ENCODE measurements at regions not wholly inside any gene's neighbourhood (a gene's known extent, or its start where the extent isn't known, plus 50 kb on each side); places are given as distances from the start of the nearest gene placed in this dataset.

GRCh38 chr7:25399000-25399750 is 170.9 kb upstream of the NPVF start:
- H3K27me3 ChIP-seq (replicated peaks; ENCODE audit: control insufficient read depth, insufficient read depth, low read length) = no peaks in the 10 kb centered on the region; the same call in none of the 2 replicates
- no peak overlapping the region for H3K4me3 ChIP-seq (replicated peaks; ENCODE audit: low read depth, low read length)
- no peaks in the 10 kb centered on the region for H3K36me3 ChIP-seq (ENCODE audit: control insufficient read depth, insufficient read depth, low read length)
- DNase-seq (ENCODE audit: extremely low read depth, insufficient read length) = no peak
- TF ChIP-seq CTCF (IDR thresholded peaks at IDR 0.05; ENCODE audit: insufficient read depth, low read length, poor library complexity, severe bottlenecking) = no peak

GRCh38 chr7:25402532-25402931 is 174.2 kb upstream of the NPVF start:
- Histone ChIP-seq H3K36me3 (ENCODE audit: control insufficient read depth, insufficient read depth, low read length) (no peaks in the 10 kb centered on the region), H3K4me3 (replicated peaks; ENCODE audit: low read depth, low read length) (no peak overlapping the region), H3K27me3 (replicated peaks; ENCODE audit: control insufficient read depth, insufficient read depth, low read length) (no peaks in the 10 kb centered on the region; the same call in none of the 2 replicates)
- no peak for TF ChIP-seq CTCF (IDR thresholded peaks at IDR 0.05; ENCODE audit: insufficient read depth, low read length, poor library complexity, severe bottlenecking)
- no peak for DNase-seq (ENCODE audit: extremely low read depth, insufficient read length)

GRCh38 chr7:25405736-25406135 is 177.4 kb upstream of the NPVF start:
- H3K4me3 ChIP-seq (replicated peaks; ENCODE audit: low read depth, low read length) = no peak overlapping the region
- no peaks in the 10 kb centered on the region for H3K36me3 ChIP-seq (ENCODE audit: control insufficient read depth, insufficient read depth, low read length)
- TF ChIP-seq CTCF (IDR thresholded peaks at IDR 0.05; ENCODE audit: insufficient read depth, low read length, poor library complexity, severe bottlenecking) = no peak
- H3K27me3 ChIP-seq (replicated peaks; ENCODE audit: control insufficient read depth, insufficient read depth, low read length) = no peaks in the 10 kb centered on the region; the same call in none of the 2 replicates
- DNase-seq (ENCODE audit: extremely low read depth, insufficient read length) = no peak

GRCh38 chr7:25407053-25407452 is 178.8 kb upstream of the NPVF start:
- Histone ChIP-seq H3K4me3 (replicated peaks; ENCODE audit: low read depth, low read length) (no peak overlapping the region), H3K36me3 (ENCODE audit: control insufficient read depth, insufficient read depth, low read length) (no peaks in the 10 kb centered on the region), H3K27me3 (replicated peaks; ENCODE audit: control insufficient read depth, insufficient read depth, low read length) (no peaks in the 10 kb centered on the region; the same call in none of the 2 replicates)
- no peak for TF ChIP-seq CTCF (IDR thresholded peaks at IDR 0.05; ENCODE audit: insufficient read depth, low read length, poor library complexity, severe bottlenecking)
- no peak for DNase-seq (ENCODE audit: extremely low read depth, insufficient read length)

- no peaks in the 10 kb centered on the region for H3K36me3 ChIP-seq (ENCODE audit: control insufficient read depth, insufficient read depth, low read length)
- DNase-seq (ENCODE audit: extremely low read depth, insufficient read length) = no peak
- H3K27me3 ChIP-seq (replicated peaks; ENCODE audit: control insufficient read depth, insufficient read depth, low read length) = no peaks in the 10 kb centered on the region; the same call in 1 of the 2 replicates
- no peak overlapping the region for H3K4me3 ChIP-seq (replicated peaks; ENCODE audit: low read depth, low read length)
- no peak for TF ChIP-seq CTCF (IDR thresholded peaks at IDR 0.05; ENCODE audit: insufficient read depth, low read length, poor library complexity, severe bottlenecking)
Measured at GRCh38 chr7:25408012-25408687, 179.9 kb upstream of the NPVF start.

All from GM06990 (cell line).